ENCODE measurements at regions not wholly inside any gene's neighbourhood (a gene's known extent, or its start where the extent isn't known, plus 50 kb on each side); places are given as distances from the start of the nearest gene placed in this dataset.

DNA sequence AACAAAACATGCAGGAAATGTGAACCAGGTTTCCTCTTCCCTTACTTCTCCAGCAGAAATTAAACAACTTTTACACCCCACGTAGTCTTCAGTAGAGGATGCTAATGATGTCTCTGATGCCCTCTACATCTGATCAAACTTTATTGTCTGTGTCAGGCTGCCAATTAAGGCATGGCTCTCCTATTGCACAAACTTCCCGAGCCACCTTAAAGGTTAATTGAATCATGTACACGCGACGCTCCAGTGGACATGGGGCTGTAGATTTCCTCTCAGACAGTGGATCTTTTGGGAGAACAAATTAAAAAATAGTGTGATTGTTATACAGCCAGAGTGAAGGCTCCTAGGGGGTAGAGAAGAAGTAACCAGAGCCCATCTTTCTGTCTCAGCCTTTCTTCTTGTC, 301.6 kb downstream of the SMAD2 start:
- TF ChIP-seq, protein P1, sequence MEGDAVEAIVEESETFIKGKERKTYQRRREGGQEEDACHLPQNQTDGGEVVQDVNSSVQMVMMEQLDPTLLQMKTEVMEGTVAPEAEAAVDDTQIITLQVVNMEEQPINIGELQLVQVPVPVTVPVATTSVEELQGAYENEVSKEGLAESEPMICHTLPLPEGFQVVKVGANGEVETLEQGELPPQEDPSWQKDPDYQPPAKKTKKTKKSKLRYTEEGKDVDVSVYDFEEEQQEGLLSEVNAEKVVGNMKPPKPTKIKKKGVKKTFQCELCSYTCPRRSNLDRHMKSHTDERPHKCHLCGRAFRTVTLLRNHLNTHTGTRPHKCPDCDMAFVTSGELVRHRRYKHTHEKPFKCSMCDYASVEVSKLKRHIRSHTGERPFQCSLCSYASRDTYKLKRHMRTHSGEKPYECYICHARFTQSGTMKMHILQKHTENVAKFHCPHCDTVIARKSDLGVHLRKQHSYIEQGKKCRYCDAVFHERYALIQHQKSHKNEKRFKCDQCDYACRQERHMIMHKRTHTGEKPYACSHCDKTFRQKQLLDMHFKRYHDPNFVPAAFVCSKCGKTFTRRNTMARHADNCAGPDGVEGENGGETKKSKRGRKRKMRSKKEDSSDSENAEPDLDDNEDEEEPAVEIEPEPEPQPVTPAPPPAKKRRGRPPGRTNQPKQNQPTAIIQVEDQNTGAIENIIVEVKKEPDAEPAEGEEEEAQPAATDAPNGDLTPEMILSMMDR (IDR thresholded peaks at IDR 0.05; ENCODE audit: low read depth, low read length, missing control alignments), result no peak
- in situ Hi-C loops (cut with HindIII; ENCODE audit: low sequenced_read_pairs), result no loop called here
- no peak for DNase-seq (ENCODE audit: low read depth)
- no peak overlapping the region for H3K4me3 ChIP-seq (ENCODE audit: low read depth, low read length)

DNA sequence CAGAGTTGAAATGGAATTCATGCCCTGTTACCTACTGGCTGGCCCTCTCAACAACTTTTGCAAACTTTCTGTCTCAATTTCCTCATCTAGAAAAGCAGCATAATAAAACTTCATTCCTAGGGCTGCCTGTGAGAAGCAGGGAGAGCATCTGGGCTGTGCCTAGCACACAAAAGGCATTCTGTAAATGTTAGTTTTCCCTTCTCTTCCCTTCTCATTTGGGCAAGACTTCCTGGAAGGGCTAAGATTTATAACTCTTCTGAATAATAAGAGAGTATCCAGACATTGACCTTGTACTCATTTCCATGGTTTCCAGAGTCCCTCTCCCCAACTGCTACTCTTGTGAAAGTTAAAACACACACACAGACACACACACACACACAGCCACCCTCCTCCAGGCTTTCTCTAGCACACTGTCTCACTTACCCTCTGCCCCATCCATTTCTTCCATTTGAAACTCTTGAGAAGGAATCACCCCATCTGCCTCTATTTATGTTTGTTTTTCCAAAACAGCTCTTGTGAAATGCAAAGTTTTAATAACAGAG, 302.1 kb downstream of the SMAD2 start:
- no peak overlapping the region for H3K4me3 ChIP-seq (ENCODE audit: low read depth, low read length)
- TF ChIP-seq, protein P1 (IDR thresholded peaks at IDR 0.05; ENCODE audit: low read depth, low read length, missing control alignments), result no peak
- in situ Hi-C loops (cut with HindIII; ENCODE audit: low sequenced_read_pairs), result no loop called here
- no peak for DNase-seq (ENCODE audit: low read depth)

DNA sequence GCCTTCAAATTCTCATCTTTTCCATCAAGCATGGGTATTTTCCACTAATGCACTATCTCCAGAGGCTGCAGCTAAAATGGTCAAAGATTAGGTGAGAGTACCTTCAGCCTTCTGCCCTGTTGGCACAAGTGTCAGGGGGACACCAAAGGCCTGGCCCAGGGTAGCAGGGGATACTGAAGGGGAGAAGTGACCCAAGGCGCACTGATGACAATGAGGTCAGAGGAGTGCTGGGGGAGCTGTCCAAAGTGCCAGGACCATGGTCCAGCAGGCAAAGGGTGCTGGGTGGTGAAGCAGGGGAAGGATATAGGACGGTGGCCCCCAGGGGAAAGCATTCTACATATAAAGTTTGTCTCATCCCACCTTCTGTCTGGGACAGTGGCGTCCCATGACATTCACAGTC, 303.4 kb downstream of the SMAD2 start:
- DNase-seq (ENCODE audit: low read depth), result no peak
- in situ Hi-C loops (cut with HindIII; ENCODE audit: low sequenced_read_pairs), result no loop called here
- H3K4me3 ChIP-seq (ENCODE audit: low read depth, low read length), result no peak overlapping the region
- TF ChIP-seq, protein P1 (IDR thresholded peaks at IDR 0.05; ENCODE audit: low read depth, low read length, missing control alignments), result no peak

DNA sequence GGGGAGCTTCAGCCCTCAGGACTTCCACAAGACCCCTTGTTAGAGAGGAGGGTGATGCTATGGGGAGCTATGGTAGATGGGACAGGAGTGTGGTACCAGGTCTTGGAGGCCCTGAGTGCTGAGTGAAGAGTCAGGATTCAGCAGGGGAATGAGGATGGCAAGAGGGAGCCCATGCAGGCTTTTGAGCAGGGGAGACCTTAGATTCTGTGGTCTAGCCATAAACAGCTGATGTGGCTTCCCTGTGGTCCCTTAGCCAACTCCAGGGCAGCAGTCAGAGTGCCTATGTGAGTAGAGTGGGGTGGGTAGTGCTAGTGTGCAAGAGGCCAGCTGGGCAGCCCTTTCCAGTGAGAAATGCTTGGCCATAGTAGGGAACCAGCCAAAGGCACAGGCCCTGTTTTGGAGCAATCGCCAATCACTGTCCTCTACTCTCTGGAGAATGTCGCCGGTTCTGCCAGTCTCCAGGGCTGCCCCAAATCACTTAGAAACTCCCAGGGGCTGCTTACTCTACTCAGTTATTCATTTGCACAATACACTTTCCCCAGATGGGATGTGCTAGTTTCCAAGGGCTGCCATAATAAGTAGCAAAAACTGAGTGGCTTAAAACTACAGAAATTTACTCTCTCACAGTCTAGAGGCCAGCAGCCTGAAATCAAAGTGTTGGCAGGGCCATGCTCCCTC, 310.5 kb downstream of the SMAD2 start:
- in situ Hi-C loops (cut with HindIII; ENCODE audit: low sequenced_read_pairs), result no loop called here
- no peak overlapping the region for H3K4me3 ChIP-seq (ENCODE audit: low read depth, low read length)
- DNase-seq (ENCODE audit: low read depth), result no peak
- TF ChIP-seq, protein P1 (IDR thresholded peaks at IDR 0.05; ENCODE audit: low read depth, low read length, missing control alignments), result no peak

DNA sequence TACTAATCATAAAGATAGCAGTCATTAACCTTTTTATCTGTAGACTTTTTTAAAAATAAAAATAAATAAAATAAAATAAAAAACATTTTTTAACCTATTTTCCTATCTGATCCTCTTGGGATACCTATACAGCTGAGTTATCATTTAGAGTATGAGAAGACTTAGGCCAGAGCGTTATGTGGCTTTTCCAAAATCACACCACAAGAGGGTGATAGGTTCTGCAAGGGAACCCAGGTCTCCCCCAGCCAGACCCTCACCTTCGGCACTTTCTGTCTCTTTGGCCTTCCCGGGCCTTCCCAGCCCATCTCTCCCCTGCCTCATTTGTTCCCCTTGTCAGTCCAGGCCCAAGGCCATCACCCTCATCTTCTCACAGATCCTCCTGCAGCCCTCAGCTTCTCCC, 311.7 kb downstream of the SMAD2 start:
- TF ChIP-seq, protein P1 (IDR thresholded peaks at IDR 0.05; ENCODE audit: low read depth, low read length, missing control alignments), result no peak
- H3K4me3 ChIP-seq (ENCODE audit: low read depth, low read length), result no peak overlapping the region
- DNase-seq (ENCODE audit: low read depth), result no peak
- in situ Hi-C loops (cut with HindIII; ENCODE audit: low sequenced_read_pairs), result no loop called here

DNA sequence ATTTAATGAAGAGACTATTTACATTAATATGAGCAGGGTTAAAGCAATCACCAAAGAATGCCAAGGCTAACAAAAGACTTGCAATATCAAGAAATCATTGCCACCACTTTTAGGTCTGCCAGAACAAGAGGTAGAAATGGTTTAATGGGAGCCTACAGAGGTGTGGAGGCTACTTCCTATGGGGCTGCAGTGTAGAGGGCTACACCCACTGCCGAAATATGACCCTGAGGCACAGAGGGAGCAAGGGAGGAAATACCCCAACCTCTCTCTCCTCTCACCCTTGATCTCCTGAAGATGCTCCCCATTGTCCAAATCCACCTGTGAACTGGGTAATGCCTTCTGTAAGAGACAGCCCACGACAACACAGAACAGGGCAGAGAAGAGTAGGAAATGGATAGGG, 315.4 kb downstream of the SMAD2 start:
- in situ Hi-C loops (cut with HindIII; ENCODE audit: low sequenced_read_pairs), result no loop called here
- no peak for DNase-seq (ENCODE audit: low read depth)
- TF ChIP-seq, protein P1 (IDR thresholded peaks at IDR 0.05; ENCODE audit: low read depth, low read length, missing control alignments), result no peak
- no peak overlapping the region for H3K4me3 ChIP-seq (ENCODE audit: low read depth, low read length)

All from astrocyte of the cerebellum (primary cell).